Fibroblast of lung (primary cell): ENCODE measurements at regions not wholly inside any gene's neighbourhood (a gene's known extent, or its start where the extent isn't known, plus 50 kb on each side); places are given as distances from the start of the nearest gene placed in this dataset.

ENCODE experiments used
- DNase-seq, 2 donors: peaks; one replicate each; pipeline versions ENCODE4 v3.0.0 to v3.0.0-alpha.2; 2010; ENCODE audit warnings: low read depth in 2 of 2
- H2AFZ ChIP-seq: 2 replicates; pipeline ENCODE4 v1.5.1; 2012; ENCODE audit warnings: low read length, control low read depth, inconsistent platforms
- H3K27ac ChIP-seq: 2 replicates; pipeline ENCODE4 v1.5.1; 2011; ENCODE audit warnings: low read length, control low read depth; ENCODE audit not compliant: insufficient read depth
- H3K27me3 ChIP-seq: 2 replicates; pipeline ENCODE4 v1.5.1; 2011; ENCODE audit warnings: mild to moderate bottlenecking, low read length; ENCODE audit not compliant: control insufficient read depth, insufficient read depth
- H3K36me3 ChIP-seq: 2 replicates; pipeline ENCODE4 v1.5.1; 2011; ENCODE audit warnings: low read length; ENCODE audit not compliant: control insufficient read depth, insufficient read depth
- H3K4me1 ChIP-seq: 2 replicates; pipeline ENCODE4 v1.5.1; 2011; ENCODE audit warnings: low read length; ENCODE audit not compliant: control insufficient read depth, insufficient read depth; ENCODE audit errors: extremely low read depth
- H3K4me2 ChIP-seq: 2 replicates; pipeline ENCODE4 v1.5.1; 2011; ENCODE audit warnings: low read length, control low read depth; ENCODE audit not compliant: insufficient read depth; ENCODE audit errors: extremely low read depth
- H3K4me3 ChIP-seq, 4 experiments: fragments of 200-600 bp in 1 of 4; sonication (generic) in 1 of 4; replicated peaks in 1 of 4; 2 replicates each; pipeline ENCODE4 v1.5.1; 2011 to 2016; ENCODE audit warnings: low read length in 4 of 4, low read depth in 3 of 4, mild to moderate bottlenecking in 3 of 4, control low read depth in 2 of 4, inconsistent platforms in 1 of 4, mixed read lengths in 1 of 4; ENCODE audit not compliant: insufficient read depth in 1 of 4; ENCODE audit errors: control extremely low read depth in 1 of 4
- H3K79me2 ChIP-seq: 2 replicates; pipeline ENCODE4 v1.5.1; 2012; ENCODE audit warnings: mild to moderate bottlenecking, low read length, inconsistent platforms; ENCODE audit not compliant: control insufficient read depth, insufficient read depth
- H3K9ac ChIP-seq: 2 replicates; pipeline ENCODE4 v1.5.1; 2011; ENCODE audit warnings: mild to moderate bottlenecking, low read length, control low read depth; ENCODE audit not compliant: insufficient read depth
- H3K9me3 ChIP-seq: 2 replicates; pipeline ENCODE4 v1.5.1; 2012; ENCODE audit warnings: low read depth, low read length; ENCODE audit not compliant: control insufficient read depth, insufficient read depth
- H4K20me1 ChIP-seq: 2 replicates; pipeline ENCODE4 v1.5.1; 2011; ENCODE audit warnings: low read length; ENCODE audit not compliant: control insufficient read depth, insufficient read depth; ENCODE audit errors: extremely low read depth
- CTCF ChIP-seq, 2 donors: IDR thresholded peaks in 1 of 2; conservative IDR thresholded peaks in 1 of 2; 1 replicate in 1 of 2; 2 replicates in 1 of 2; pipeline ENCODE4 v1.5.1; 2011 to 2012; ENCODE audit warnings: low read length in 2 of 2, control low read depth in 1 of 2, inconsistent platforms in 1 of 2, low read depth in 1 of 2, mild to moderate bottlenecking in 1 of 2
- EZH2 ChIP-seq: IDR thresholded peaks from 2 replicates; pipeline ENCODE4 v1.5.1; 2012; ENCODE audit warnings: low read length, control low read depth, mild to moderate bottlenecking; ENCODE audit errors: missing control alignments

GRCh38 chr2:12303181-12304030, 413.3 kb upstream of the TRIB2 start:
- Histone ChIP-seq H4K20me1 (no peaks in the 10 kb centered on the region), H3K79me2 (no peaks in the 10 kb centered on the region), H3K9ac (no peak overlapping the region), H3K4me3 (no peak overlapping the region), H3K4me1 (peaks cover 9% of the 10 kb centered on the region), H3K27ac (peak overlapping the region; percentile 22), H3K9me3 (no peaks in the 10 kb centered on the region), H2AFZ (no peak overlapping the region), H3K36me3 (no peaks in the 10 kb centered on the region), H3K4me2 (no peak overlapping the region), H3K27me3 (no peaks in the 10 kb centered on the region)
- no peak for TF ChIP-seq EZH2
- TF ChIP-seq CTCF (conservative IDR thresholded peaks at IDR 0.05 in 1 of 2, IDR thresholded peaks at IDR 0.05 in 1 of 2; ENCODE audit: low read depth in 1 of 2, low read length in 2 of 2): no peak
- DNase-seq: peak; percentile 94 to 99

- no peak overlapping the region for H3K9ac ChIP-seq
- H3K27ac ChIP-seq: no peak overlapping the region
- no peaks in the 10 kb centered on the region for H3K9me3 ChIP-seq
- peaks cover 9% of the 10 kb centered on the region for H3K4me1 ChIP-seq
- peak; percentile 54 to 93 for DNase-seq
- TF ChIP-seq CTCF (conservative IDR thresholded peaks at IDR 0.05 in 1 of 2, IDR thresholded peaks at IDR 0.05 in 1 of 2; ENCODE audit: low read depth in 1 of 2, low read length in 2 of 2) (no peak), EZH2 (no peak)
- H3K36me3 ChIP-seq: no peaks in the 10 kb centered on the region
- no peak overlapping the region for H2AFZ ChIP-seq
- no peaks in the 10 kb centered on the region for H4K20me1 ChIP-seq
- no peak overlapping the region for H3K4me3 ChIP-seq
- no peak overlapping the region for H3K4me2 ChIP-seq
- no peaks in the 10 kb centered on the region for H3K27me3 ChIP-seq
- H3K79me2 ChIP-seq: no peaks in the 10 kb centered on the region
Observed at GRCh38 chr2:12304564-12305171, 412.1 kb upstream of the TRIB2 start.

GRCh38 chr2:12305931-12306330, 410.8 kb upstream of the TRIB2 start:
- no peaks in the 10 kb centered on the region for H3K79me2 ChIP-seq
- H4K20me1 ChIP-seq: no peaks in the 10 kb centered on the region
- no peaks in the 10 kb centered on the region for H3K9me3 ChIP-seq
- TF ChIP-seq CTCF (conservative IDR thresholded peaks at IDR 0.05 in 1 of 2, IDR thresholded peaks at IDR 0.05 in 1 of 2; ENCODE audit: low read depth in 1 of 2, low read length in 2 of 2) (no peak), EZH2 (no peak)
- no peak for DNase-seq
- H3K36me3 ChIP-seq: no peaks in the 10 kb centered on the region
- no peak overlapping the region for H3K9ac ChIP-seq
- H3K4me3 ChIP-seq: no peak overlapping the region
- no peak overlapping the region for H2AFZ ChIP-seq
- H3K4me1 ChIP-seq: peaks cover 9% of the 10 kb centered on the region
- no peaks in the 10 kb centered on the region for H3K27me3 ChIP-seq
- no peak overlapping the region for H3K27ac ChIP-seq
- no peak overlapping the region for H3K4me2 ChIP-seq
